ENCODE measurements at regions not wholly inside any gene's neighbourhood (a gene's known extent, or its start where the extent isn't known, plus 50 kb on each side); places are given as distances from the start of the nearest gene placed in this dataset.

- no peaks in the 10 kb centered on the region for H3K4me1 ChIP-seq
- no peak for TF ChIP-seq CTCF (IDR thresholded peaks at IDR 0.05)
- WGBS, 2 donors, result 60 to 76% methylated on average over 4 of the region's 4 CpGs
- intact Hi-C loops (cut with DNase I), result no loop called here
- no peak overlapping the region for H3K4me3 ChIP-seq
- no peaks in the 10 kb centered on the region for H3K9me3 ChIP-seq
- no peak for ATAC-seq
- no peaks in the 10 kb centered on the region for H3K27me3 ChIP-seq
- no peak for DNase-seq
- no peak for FAIRE-seq
- H3K27ac ChIP-seq, result no peak overlapping the region
- no peaks in the 10 kb centered on the region for H3K36me3 ChIP-seq
Observed at GRCh38 chr5:135254183-135254582, 144.8 kb downstream of the MACROH2A1 start.

- no peak for TF ChIP-seq CTCF (IDR thresholded peaks at IDR 0.05)
- ATAC-seq (no peak), FAIRE-seq (no peak), DNase-seq (no peak)
- H3K4me3 ChIP-seq, result no peak overlapping the region
- no peaks in the 10 kb centered on the region for H3K27me3 ChIP-seq
- no peaks in the 10 kb centered on the region for H3K4me1 ChIP-seq
- intact Hi-C loops (cut with DNase I), result no loop called here
- WGBS, 2 donors, result 86 to 89% methylated on average over 8 of the region's 8 CpGs
- H3K36me3 ChIP-seq, result no peaks in the 10 kb centered on the region
- H3K9me3 ChIP-seq, result no peaks in the 10 kb centered on the region
- no peak overlapping the region for H3K27ac ChIP-seq
Observed at GRCh38 chr5:135253601-135254178, 145.3 kb downstream of the MACROH2A1 start.

DNA sequence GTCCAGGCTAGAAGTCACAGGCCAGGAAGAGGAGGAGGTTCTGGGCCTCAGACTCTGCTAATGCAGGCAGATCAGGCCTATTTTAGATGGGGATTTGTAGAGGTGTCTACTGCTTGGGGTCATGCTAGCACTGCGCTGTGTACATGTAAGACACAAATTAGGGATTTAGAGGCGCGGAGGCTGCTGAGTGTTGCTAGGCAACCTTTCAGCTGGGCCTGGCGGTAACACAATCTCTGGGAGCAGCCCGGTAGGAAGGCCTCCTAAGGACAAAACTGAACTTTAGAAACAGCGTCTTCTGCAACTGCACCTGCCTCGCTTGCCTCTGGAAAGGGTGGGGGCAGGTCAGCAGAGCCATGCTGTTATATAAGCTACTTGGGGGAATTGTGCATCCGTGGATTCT lies 147.9 kb downstream of the MACROH2A1 start:
- intact Hi-C loops (cut with DNase I), result no loop called here
- Histone ChIP-seq H3K36me3 (no peaks in the 10 kb centered on the region), H3K27me3 (no peaks in the 10 kb centered on the region), H3K4me3 (no peak overlapping the region), H3K27ac (no peak overlapping the region), H3K9me3 (no peaks in the 10 kb centered on the region), H3K4me1 (no peaks in the 10 kb centered on the region)
- FAIRE-seq, result no peak
- ATAC-seq, result no peak
- 79 to 85% methylated on average over 8 of the region's 8 CpGs for WGBS, 2 donors
- TF ChIP-seq CTCF (IDR thresholded peaks at IDR 0.05), result no peak
- DNase-seq, result no peak

DNA sequence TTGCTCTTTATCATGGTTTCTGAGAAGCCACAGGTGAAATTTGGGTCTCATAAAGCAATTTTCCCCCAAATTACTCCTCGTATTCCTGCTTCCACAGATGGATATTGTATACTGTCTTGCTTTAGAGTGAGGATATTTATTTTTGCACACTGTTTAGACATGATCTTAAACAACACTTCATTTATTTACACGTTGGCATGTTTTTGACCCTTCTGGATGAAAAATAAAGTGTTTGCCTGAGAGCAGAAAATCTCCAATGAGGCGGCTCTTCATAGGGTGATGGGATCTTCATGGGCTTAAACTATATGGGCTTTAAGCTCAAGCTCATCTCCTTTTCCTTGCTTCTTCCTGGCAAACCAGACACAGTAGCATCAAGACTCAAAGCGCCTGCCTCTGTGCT lies 148.4 kb downstream of the MACROH2A1 start:
- ATAC-seq (no peak), FAIRE-seq (no peak), DNase-seq (no peak)
- intact Hi-C loops (cut with DNase I), result no loop called here
- no peak overlapping the region for H3K27ac ChIP-seq
- WGBS, 2 donors, result 80 to 86% methylated on average over 4 of the region's 4 CpGs
- no peak overlapping the region for H3K4me3 ChIP-seq
- no peaks in the 10 kb centered on the region for H3K4me1 ChIP-seq
- no peaks in the 10 kb centered on the region for H3K36me3 ChIP-seq
- H3K9me3 ChIP-seq, result no peaks in the 10 kb centered on the region
- no peak for TF ChIP-seq CTCF (IDR thresholded peaks at IDR 0.05)
- no peaks in the 10 kb centered on the region for H3K27me3 ChIP-seq

DNA sequence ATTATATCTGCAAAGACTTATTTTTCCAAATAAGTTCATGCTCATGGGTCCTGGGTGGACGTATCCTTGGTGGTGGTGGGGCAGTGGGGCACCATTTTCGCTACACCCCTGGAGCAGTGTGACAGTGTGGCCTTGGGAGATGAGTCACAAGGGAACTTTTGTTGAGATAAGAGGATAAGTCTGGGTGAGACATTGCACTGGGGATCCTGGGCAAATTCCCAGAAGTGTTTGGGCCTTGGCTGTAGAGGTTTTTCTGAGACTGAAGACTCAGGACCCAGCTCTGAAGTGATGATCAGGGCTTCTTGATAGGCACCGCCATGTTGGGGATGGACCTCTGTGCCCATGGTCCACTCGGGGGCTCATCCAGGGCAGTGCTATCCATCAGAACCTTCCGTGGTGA lies 149.4 kb downstream of the MACROH2A1 start:
- intact Hi-C loops (cut with DNase I), result no loop called here
- WGBS, 2 donors, result 70 to 81% methylated on average over 5 of the region's 5 CpGs
- FAIRE-seq (no peak), ATAC-seq (no peak), DNase-seq (no peak)
- H3K27ac ChIP-seq, result no peak overlapping the region
- no peaks in the 10 kb centered on the region for H3K36me3 ChIP-seq
- no peak for TF ChIP-seq CTCF (IDR thresholded peaks at IDR 0.05)
- H3K4me1 ChIP-seq, result no peaks in the 10 kb centered on the region
- no peak overlapping the region for H3K4me3 ChIP-seq
- H3K9me3 ChIP-seq, result no peaks in the 10 kb centered on the region
- no peaks in the 10 kb centered on the region for H3K27me3 ChIP-seq

Measured in pancreas (tissue), 10 donors.